GM18861 (cell line): ENCODE measurements at regions not wholly inside any gene's neighbourhood (a gene's known extent, or its start where the extent isn't known, plus 50 kb on each side); places are given as distances from the start of the nearest gene placed in this dataset.

ENCODE experiments used
- ATAC-seq: cut with Tn5 transposase; IDR thresholded peaks from one replicate; pipeline ENCODE4 v1.9.1; 2021; ENCODE audit not compliant: unreplicated experiment

- ATAC-seq = no peak
Measured at GRCh38 chr3:59424268-59425010, 374.6 kb upstream of the CFAP20DC start.

- ATAC-seq = no peak
Measured at GRCh38 chr3:59423707-59424106, 373.9 kb upstream of the CFAP20DC start.

- ATAC-seq = no peak
Measured at GRCh38 chr3:59422312-59422711, 372.5 kb upstream of the CFAP20DC start.

GRCh38 chr3:59418836-59419235, 369.0 kb upstream of the CFAP20DC start:
- ATAC-seq = no peak

GRCh38 chr3:59412516-59412915, 362.7 kb upstream of the CFAP20DC start:
- no peak for ATAC-seq

- no peak for ATAC-seq
Measured at GRCh38 chr3:59411694-59412093, 361.9 kb upstream of the CFAP20DC start.

- ATAC-seq = no peak
Measured at GRCh38 chr3:59411186-59411585, 361.4 kb upstream of the CFAP20DC start.

GRCh38 chr3:59408047-59408624, 358.3 kb upstream of the CFAP20DC start:
- ATAC-seq = no peak

- ATAC-seq = no peak
Measured at GRCh38 chr3:59407425-59407824, 357.6 kb upstream of the CFAP20DC start.

- ATAC-seq = peak; percentile 73
Measured at GRCh38 chr3:59406943-59407342, 357.1 kb upstream of the CFAP20DC start.

- no peak for ATAC-seq
Measured at GRCh38 chr3:59404851-59405250, 355.0 kb upstream of the CFAP20DC start.

GRCh38 chr3:59404064-59404463, 354.2 kb upstream of the CFAP20DC start:
- ATAC-seq = no peak

GRCh38 chr3:59401924-59402323, 352.1 kb upstream of the CFAP20DC start:
- peak; percentile 59 for ATAC-seq

- ATAC-seq = no peak
Measured at GRCh38 chr3:59392116-59392515, 342.3 kb upstream of the CFAP20DC start.

- no peak for ATAC-seq
Measured at GRCh38 chr3:59391131-59391530, 341.3 kb upstream of the CFAP20DC start.

- ATAC-seq = no peak
Measured at GRCh38 chr3:59388555-59389270, 338.9 kb upstream of the CFAP20DC start.

GRCh38 chr3:59386165-59386564, 336.3 kb upstream of the CFAP20DC start:
- ATAC-seq = peak; percentile 90

GRCh38 chr3:59385547-59385946, 335.7 kb upstream of the CFAP20DC start:
- no peak for ATAC-seq

GRCh38 chr3:59381282-59381681, 331.5 kb upstream of the CFAP20DC start:
- ATAC-seq = peak; percentile 50

- no peak for ATAC-seq
Measured at GRCh38 chr3:59380146-59380545, 330.3 kb upstream of the CFAP20DC start.

GRCh38 chr3:59374818-59375211, 325.0 kb upstream of the CFAP20DC start:
- peak; percentile 100 for ATAC-seq
